ENCODE measurements at regions not wholly inside any gene's neighbourhood (a gene's known extent, or its start where the extent isn't known, plus 50 kb on each side); places are given as distances from the start of the nearest gene placed in this dataset.

GRCh38 chr18:60775978-60776377 is 403.4 kb upstream of the MC4R start:
- DNase-seq (ENCODE audit: low spot score): no peak

- DNase-seq (ENCODE audit: low spot score): no peak
Observed at GRCh38 chr18:60784161-60784560, 411.6 kb upstream of the MC4R start.

- no peak for DNase-seq (ENCODE audit: low spot score)
Observed at GRCh38 chr18:60794802-60795201, 422.2 kb upstream of the MC4R start.

GRCh38 chr18:60804415-60804814 is 431.8 kb upstream of the MC4R start:
- DNase-seq (ENCODE audit: low spot score): no peak

GRCh38 chr18:60809937-60810336 is 437.4 kb upstream of the MC4R start:
- no peak for DNase-seq (ENCODE audit: low spot score)

GRCh38 chr18:60812921-60813320 is 440.3 kb upstream of the MC4R start:
- DNase-seq (ENCODE audit: low spot score): no peak

GRCh38 chr18:60826346-60826745 is 453.8 kb upstream of the MC4R start:
- no peak for DNase-seq (ENCODE audit: low spot score)

DNA sequence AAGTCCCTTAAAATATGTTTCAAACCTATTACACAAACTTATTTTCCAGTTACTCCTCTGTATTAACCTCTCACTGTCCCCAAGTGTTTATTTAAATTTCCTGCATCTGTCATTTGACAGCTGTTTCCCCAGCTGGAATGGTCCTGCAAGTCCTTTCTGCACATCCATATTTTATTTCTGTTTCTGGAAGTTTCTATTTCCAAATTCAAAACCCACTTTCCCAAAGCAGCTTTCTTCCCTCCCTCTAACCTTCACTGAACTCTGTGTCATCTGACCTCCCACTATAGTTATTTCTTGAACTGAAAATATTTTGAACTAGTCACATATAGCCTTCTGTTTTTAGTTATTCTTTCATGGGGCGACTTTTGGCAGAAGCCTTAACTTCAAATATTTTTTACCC is 459.4 kb upstream of the MC4R start:
- DNase-seq (ENCODE audit: low spot score): no peak

- no peak for DNase-seq (ENCODE audit: low spot score)
Observed at GRCh38 chr18:60838677-60839076, 466.1 kb upstream of the MC4R start.

- no peak for DNase-seq (ENCODE audit: low spot score)
Observed at GRCh38 chr18:60846396-60846795, 473.8 kb upstream of the MC4R start.

GRCh38 chr18:60847517-60847916 is 474.9 kb upstream of the MC4R start:
- DNase-seq (ENCODE audit: low spot score): no peak

DNA sequence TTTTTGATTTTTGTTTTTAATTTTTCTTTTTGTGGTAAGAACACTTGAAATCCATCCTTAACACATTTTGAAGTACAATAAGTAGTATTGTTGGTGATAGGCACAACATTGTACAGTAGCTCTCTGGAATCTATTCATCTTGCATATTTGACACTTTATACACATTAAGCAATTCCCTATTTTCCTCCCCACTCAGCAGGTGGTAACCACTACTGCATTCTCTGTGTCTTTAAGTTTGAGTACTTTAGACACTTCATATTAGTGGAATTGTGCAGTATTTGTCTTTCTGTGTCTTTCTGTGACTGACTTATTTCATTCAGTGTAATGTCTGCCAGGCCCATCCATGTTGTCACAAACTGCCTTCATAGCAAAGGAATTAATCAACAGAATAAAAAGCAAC is 471.7 kb upstream of the CDH20 start:
- DNase-seq (ENCODE audit: low spot score): no peak

DNA sequence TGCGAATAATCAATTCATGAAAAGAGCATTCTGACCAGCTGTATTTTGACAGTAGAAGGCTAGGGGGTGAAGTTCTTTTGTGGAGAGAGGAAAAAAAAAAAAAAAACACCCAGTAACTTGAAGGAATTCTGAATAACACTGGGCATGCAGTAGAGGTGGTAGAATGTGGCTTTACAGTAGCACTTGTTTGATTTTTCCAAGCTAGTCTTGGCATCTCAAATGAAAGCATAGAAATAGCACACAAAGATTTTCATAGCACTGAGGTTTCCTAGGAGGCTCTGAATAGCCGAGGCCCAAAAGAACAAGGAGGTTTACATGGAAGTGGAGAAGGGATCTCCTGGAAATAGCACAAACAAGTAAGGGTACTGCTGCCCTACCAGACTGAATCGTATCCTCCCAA is 470.2 kb upstream of the CDH20 start:
- no peak for DNase-seq (ENCODE audit: low spot score)

DNA sequence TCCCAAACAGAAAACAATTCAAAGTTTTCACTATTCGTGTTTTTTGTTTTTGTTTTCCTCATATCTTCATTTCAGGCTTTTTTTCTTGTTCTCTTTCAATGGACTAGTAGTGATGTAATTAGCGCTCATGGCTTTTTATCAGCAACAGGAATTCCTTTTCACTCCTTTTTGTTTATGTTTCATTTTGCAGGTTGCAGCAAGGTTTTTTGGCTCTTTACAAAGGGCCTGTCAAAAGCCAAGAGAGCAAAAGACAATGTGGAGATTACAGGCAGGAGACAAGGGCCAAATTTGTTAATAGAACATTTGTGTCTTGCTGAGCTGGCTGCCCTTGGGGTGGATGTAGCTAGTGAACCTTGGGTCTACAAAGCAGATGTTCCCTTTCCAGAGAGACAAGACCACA is 467.4 kb upstream of the CDH20 start:
- no peak for DNase-seq (ENCODE audit: low spot score)

- no peak for DNase-seq (ENCODE audit: low spot score)
Observed at GRCh38 chr18:60870261-60871153, 462.7 kb upstream of the CDH20 start.

- no peak for DNase-seq (ENCODE audit: low spot score)
Observed at GRCh38 chr18:60872434-60872833, 460.8 kb upstream of the CDH20 start.

DNA sequence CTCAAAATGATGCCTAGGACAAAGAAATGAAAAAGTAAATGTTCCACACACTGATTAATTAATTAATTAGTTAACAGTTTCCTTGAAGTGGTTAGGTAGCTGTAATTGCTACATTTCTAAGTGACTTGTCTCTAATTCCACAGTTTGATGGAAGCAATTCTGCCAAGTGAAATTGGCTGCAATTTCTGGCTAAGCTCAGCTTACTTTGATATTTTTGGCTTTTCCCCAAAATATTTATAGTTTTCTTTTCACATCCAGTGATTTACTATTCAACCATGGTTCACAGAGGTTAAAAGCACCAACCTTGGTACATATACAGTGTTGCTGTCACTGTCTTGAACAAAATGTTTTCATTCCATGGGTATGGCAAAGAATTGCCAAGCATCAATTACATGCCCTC is 459.5 kb upstream of the CDH20 start:
- DNase-seq (ENCODE audit: low spot score): no peak

DNA sequence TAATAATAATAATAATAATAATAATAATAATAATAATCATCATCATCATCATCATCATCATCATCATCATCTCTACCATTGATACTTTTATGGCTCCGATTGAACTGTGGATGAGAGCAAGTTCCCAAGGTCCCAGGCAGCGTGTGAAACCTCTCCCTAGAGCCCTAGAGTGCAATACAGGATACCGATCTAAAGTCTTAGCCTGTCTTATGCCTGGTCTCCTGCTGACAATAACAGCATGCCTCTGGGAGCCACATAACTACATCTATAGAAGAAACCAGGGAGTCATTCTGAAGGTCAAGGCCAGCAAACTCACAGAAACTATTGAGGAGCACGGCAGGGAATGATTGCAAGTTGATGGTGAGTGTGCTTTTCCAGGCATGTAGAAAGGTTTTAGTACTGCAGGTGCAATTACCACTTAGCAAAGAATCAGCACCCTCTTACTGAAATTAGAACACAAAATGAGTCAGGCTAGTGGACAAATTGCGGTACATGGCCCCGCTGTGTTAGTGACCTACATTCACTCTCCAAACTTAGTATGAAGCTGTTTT is 457.2 kb upstream of the CDH20 start:
- no peak for DNase-seq (ENCODE audit: low spot score)

GRCh38 chr18:60880184-60880583 is 453.0 kb upstream of the CDH20 start:
- DNase-seq (ENCODE audit: low spot score): no peak

GRCh38 chr18:60883587-60883986 is 449.6 kb upstream of the CDH20 start:
- DNase-seq (ENCODE audit: low spot score): no peak

DNA sequence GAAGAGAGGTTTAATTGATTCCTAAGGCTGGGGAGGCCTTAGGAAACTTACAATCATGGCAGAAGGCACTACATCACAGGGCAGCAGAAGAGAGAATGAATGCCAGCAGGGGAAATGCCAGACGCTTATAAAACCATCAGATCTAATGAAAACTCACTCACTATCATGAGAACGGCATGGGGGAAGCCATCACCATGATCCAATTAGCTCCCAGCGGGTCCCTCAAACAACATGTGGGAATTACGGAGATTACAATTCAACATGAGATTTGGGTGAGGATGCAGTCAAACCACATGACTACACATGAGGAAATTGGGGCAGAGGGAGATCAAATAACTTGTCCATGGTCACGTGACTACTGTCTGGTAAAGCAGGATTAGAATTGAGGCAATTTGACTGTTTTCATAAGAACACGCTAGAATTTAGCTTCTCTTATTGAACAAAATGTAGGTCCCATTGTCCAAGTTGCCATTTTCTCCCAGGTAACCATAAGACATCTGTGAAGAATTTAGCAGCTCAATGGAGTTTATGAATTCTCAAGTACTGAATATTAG is 445.1 kb upstream of the CDH20 start:
- no peak for DNase-seq (ENCODE audit: low spot score)

DNA sequence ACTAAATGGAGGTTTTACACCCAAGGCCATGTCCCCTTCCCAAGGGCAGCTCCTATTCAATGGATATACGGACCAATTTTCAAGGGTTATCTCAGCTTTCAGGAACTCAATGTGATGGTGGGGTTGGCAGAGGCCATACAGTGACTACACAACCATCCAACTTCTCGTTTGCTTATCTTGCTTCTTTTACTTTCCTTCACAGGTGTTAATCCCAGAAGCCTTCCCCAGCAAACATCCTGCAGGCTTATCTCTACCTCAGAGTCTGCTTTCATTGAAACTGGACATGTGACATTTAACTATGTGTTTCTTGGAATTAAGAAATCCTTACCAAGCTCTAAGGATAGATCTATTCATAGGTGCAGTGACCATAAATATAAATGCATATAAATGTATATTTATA is 443.8 kb upstream of the CDH20 start:
- DNase-seq (ENCODE audit: low spot score): no peak

- DNase-seq (ENCODE audit: low spot score): no peak
Observed at GRCh38 chr18:60891936-60892335, 441.3 kb upstream of the CDH20 start.

GRCh38 chr18:60892441-60892840 is 440.8 kb upstream of the CDH20 start:
- no peak for DNase-seq (ENCODE audit: low spot score)

All from germinal center (tissue), 1 donor.